ENCODE measurements at regions not wholly inside any gene's neighbourhood (a gene's known extent, or its start where the extent isn't known, plus 50 kb on each side); places are given as distances from the start of the nearest gene placed in this dataset.

DNA sequence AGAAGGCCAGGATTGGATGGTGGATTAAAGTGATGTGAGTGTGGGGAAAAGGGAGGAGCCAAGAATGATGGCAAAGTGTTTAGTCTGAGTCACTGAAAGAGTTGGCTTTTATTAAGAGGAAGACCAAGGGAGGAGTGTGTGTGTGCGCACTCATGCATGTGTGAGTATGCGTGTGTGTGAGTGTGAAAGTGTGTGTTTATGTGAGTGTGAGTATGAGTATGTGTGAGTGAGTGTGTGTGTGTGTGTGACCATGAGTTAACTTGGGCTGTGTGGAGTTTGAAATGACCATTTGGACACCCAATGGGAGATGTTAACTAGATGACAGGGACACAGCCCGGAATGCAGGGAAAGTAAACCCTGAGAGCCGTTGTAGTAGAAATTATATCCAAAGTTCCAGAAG, 57.6 kb upstream of the EYA2 start:
- H3K4me1 Mint-ChIP-seq (ENCODE audit: low read depth): peaks cover 5% of the 10 kb centered on the region
- no peaks in the 10 kb centered on the region for H3K36me3 Mint-ChIP-seq (ENCODE audit: low read depth)
- DNase-seq (no peak), ATAC-seq (no peak)
- no peaks in the 10 kb centered on the region for H3K9me3 Mint-ChIP-seq (ENCODE audit: insufficient read depth)
- no peak overlapping the region for H3K27ac Mint-ChIP-seq
- peaks cover 8% of the 10 kb centered on the region for H3K27me3 Mint-ChIP-seq (ENCODE audit: low read depth)
- CTCF ChIA-PET: no interaction called here
- H3K4me3 Mint-ChIP-seq: no peak overlapping the region
- POLR2A ChIA-PET: no interaction called here

- ChIA-PET POLR2A (no interaction called here), CTCF (no interaction called here)
- H3K27me3 Mint-ChIP-seq (ENCODE audit: low read depth): peaks cover 8% of the 10 kb centered on the region
Measured at GRCh38 chr20:46838011-46838410, 56.6 kb upstream of the EYA2 start.

GRCh38 chr20:46840054-46840729, 54.5 kb upstream of the EYA2 start:
- no peak overlapping the region for H3K27ac Mint-ChIP-seq
- H3K27me3 Mint-ChIP-seq (ENCODE audit: low read depth): peaks cover 6% of the 10 kb centered on the region
- peaks cover 5% of the 10 kb centered on the region for H3K4me1 Mint-ChIP-seq (ENCODE audit: low read depth)
- no peak overlapping the region for H3K4me3 Mint-ChIP-seq
- CTCF ChIA-PET: no interaction called here
- POLR2A ChIA-PET: no interaction called here
- DNase-seq: no peak
- no peaks in the 10 kb centered on the region for H3K36me3 Mint-ChIP-seq (ENCODE audit: low read depth)
- no peak for ATAC-seq
- H3K9me3 Mint-ChIP-seq (ENCODE audit: insufficient read depth): no peaks in the 10 kb centered on the region

More at GRCh38 chr20:46838011-46838410, 56.6 kb upstream of the EYA2 start:
- no peak overlapping the region for H3K4me3 Mint-ChIP-seq
- ATAC-seq (no peak), DNase-seq (no peak)
- H3K36me3 Mint-ChIP-seq (ENCODE audit: low read depth): no peaks in the 10 kb centered on the region
- peaks cover 5% of the 10 kb centered on the region for H3K4me1 Mint-ChIP-seq (ENCODE audit: low read depth)
- no peaks in the 10 kb centered on the region for H3K9me3 Mint-ChIP-seq (ENCODE audit: insufficient read depth)
- no peak overlapping the region for H3K27ac Mint-ChIP-seq
